NCI-H1417 (cell line): ENCODE measurements at regions not wholly inside any gene's neighbourhood (a gene's known extent, or its start where the extent isn't known, plus 50 kb on each side); places are given as distances from the start of the nearest gene placed in this dataset.
"Not testable (repeated sequence)": the region's sequence is repeated elsewhere in the genome, so short reads cannot be mapped to it uniquely, and the experiment has no call there.

Experiments
- DNase-seq, 3 experiments: peaks; one replicate each; lab custom pipeline; 2025; lab: John Stamatoyannopoulos, UW

DNA sequence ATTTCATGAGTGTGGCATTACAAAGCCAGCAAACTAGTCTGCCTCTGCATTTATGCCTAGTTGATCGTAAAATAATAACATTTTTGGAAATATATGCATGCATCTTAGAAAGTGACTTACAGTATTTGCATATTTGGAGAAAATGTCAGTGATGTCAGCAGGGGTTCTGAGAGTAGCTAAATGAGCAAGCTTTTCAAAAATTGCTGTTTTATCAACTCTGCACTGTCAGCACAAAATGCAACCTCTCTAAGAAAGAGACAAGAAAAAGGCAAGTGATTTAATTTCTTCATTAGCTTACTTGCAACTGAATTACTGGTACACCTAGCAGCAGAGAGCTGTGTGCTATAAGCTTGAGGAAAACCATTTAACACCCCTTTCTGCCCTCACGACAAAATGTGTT lies 632.5 kb upstream of the MMS22L start:
- DNase-seq: no peak

DNA sequence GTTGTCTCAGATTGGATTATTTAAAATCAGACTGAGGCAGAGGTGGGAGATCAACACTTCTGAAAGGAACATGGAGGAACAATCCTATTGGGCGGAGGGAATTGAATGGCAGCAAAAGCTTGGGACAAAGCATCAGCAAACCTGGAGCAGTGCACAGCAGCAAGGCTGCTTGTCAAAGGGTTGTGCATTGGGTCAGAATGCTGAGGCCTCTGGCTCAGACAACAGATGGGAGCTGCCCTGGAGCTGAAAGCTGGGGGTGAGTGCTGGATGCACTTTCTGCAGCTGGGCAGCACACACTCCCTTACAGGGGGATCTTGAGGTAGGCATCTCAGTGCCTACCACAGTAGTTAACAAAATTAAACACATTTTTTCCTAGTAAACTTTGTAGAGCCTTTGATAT lies 634.4 kb upstream of the MMS22L start:
- no peak for DNase-seq

DNA sequence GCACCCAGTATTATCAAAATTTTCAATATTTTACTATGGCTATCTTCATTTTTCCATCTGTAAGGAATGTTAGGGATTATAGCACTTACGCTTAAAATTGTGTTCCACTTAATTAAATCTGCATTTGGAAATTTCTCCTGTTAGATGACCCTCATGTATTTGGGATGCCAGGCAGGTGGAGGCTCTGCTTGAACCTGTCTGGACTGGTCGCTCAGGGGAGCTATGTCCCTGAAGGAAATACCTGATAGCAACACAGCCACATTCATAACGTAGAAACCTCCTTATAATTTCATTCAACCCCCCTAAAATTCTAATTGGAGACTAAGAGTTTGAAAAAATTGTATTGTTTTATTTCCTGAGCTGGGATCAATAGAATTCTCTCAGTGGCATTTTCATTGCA lies 636.0 kb upstream of the MMS22L start:
- no peak for DNase-seq

DNA sequence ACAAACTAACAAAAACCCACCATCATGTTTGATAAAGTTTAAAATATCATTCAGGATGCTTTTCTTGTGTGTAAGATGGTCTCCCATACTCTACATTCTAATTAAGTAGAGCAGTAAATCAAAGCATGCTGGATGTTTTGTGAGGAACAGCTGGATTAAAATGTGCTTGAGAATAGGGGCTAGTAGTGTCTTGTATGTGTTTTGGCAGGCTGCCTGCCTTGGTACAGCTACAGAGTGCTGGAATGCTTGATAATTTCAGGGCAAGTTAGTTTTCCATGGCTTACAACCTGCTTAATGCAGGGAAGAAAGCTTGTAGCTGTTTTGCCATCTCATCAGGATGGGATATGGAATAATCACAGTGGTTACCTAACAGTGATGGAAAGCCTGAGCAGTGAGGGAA lies 636.6 kb upstream of the MMS22L start:
- peak in 1 of 3 experiments; percentile 10 for DNase-seq

DNA sequence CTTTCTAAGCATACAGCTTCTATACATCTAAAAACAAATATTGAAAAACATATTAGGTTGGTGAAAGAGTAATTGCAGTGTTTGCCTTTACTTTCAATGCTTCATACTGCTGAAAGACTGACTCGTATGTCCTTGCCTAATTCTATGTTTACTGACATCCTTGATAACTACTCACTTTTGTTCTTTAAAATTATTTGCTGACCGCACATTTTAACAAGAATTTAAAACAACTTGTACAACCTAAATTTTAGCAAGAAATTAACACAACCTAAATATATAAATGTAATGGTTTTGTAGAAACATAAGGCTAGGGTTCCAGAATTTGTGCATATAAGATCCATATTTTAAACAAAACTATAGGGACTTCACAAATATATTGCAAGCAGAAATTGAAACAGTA lies 640.2 kb upstream of the MMS22L start:
- peak in 1 of 3 experiments; percentile 49 for DNase-seq

DNA sequence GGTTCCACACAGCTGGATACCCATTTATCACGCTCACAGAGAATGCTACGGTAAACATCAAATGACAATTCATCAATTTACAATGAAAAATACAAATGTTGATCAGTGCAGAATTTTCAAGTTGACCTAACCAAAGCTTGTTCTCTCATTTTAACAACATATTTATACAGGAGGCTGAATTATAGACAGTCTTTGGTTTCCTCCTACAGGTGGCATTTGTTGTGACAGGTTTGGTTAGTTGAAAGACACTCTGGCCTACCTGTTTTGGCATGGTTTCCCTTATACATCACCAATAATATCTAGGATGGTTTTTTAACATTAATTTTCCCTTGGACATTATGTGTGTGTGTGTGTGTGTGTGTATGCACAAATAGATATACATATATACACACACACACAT lies 642.5 kb upstream of the MMS22L start:
- peak in 2 of 3 experiments; percentile 66 to 82 for DNase-seq

DNA sequence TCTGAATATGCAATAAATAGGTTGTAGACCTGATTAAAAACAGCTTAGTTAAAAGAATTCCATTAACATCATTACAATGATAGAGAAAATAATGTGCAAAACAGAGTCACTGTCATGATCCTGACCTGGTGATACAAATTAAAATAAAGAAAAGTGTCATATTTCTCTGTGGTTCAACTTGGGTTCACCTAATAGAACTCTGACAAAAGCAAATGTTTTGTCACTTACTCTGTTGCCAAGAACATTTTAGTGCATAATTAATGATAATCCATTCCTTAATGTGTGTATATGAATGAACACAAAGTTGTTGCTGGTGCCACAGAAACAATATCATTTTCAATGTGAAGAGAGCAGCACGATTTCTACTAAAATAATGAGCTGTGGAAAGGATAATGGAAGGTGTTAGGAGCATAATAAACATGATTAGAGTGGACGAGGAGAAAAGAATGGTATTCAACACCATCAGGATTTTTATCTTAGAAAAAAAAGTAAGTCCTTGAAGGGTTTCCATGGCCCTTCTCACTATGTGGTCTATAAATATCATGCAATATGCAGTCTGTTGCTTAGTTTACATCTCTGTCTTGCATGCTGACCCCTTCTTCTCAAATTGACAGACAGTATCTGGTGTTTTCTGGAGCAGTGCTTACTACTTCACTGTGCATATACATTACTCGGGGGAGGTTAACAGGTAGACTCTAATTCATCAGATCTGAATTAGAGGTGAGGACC lies 656.6 kb upstream of the MMS22L start:
- DNase-seq: peak in 1 of 3 experiments; percentile 37

DNA sequence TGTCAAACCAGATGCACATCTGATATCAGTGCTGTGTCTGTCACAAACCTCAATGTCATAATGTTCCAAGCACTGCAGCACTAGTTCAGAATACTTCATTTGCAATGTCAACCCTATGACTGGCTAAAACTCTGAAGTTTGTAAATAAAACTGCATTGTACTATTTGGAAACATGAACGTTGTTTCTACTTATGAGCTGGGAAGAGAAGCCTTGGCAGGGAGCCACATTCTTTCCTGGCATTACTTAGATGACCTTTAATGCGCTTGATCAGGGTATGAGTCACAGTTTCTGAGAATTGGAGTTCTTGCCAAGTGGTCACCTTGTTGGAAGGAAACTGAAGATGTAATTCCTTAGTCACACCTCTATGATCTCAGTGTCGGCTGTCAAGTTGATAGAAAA lies 664.8 kb upstream of the MMS22L start:
- DNase-seq: peak in 1 of 3 experiments; percentile 29

DNA sequence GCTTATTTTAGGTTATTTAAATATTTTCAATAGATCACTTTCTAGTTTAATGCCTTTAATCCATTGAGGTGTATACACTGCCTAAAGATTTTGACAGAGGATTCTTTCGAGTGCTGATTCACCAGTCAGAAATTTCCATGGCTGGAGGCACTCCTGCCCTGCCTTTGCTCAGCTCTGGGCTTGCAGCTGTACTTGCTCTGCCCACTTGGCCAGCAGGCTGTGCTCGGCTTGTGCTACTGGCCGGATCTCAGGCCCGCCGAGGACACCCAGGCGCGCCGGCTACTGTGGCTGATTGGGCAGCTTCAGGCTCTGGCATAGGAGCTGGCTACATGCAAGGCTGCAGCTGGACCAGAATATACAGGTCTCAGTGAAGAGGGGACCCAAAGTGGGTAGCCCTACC lies 675.1 kb upstream of the MMS22L start:
- no peak for DNase-seq

DNA sequence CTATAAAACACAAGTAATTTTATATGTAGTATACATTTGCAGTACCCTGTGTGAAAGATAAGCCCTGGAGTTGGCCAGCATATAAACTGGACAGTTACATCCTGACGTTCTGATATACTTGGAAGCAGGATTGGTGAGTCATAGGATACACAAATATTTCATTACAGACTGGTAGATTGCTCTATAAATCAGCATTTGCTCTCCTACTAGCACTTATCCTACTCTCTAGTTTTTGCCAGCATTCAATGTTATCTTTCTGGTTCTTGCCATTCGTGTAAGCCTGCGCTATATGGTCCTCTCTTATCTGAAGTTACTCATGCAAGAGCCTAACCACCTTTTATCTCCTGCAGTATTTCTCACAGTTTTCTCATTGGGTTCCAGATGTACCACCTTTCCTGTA lies 680.2 kb upstream of the MMS22L start:
- no peak for DNase-seq

DNA sequence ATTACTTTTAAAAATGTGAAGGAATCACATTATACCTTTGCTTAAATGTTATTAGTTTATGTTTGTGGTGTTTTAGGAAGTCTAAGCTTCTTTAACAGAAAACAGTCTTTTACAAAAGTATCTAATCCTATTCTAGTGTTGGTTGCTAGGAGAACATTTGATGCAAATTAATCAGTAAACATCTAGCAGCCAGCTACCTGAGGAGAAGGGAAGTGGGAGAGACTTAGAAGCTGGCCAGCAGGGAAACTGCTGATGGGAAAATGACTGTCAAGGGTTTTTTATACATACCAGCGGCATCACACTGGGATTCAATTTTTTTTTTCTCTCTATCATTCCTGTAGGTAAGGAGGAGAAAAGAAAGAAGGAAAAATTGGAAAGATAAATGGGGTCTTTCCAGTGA lies 686.0 kb upstream of the MMS22L start:
- DNase-seq: peak in 1 of 3 experiments; percentile 6

DNA sequence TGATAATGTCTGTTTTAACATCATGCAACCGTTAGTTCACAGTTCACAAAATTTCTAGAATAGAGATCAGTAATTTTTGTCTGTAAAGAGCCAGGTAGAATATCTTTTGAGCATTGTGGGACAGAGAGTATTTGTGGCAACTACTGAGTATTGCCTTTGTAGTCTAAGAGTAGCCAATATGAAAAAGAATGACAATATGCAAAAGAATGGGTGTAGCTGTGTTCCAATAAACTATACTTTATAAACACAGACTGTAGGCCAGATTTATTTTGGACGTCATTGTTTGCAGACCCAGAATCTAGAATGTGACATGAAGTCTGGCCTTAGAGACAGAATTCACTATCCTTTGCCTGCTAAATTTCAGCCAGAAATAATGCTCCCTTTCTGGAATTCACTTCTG lies 694.1 kb upstream of the MMS22L start:
- no peak for DNase-seq

DNA sequence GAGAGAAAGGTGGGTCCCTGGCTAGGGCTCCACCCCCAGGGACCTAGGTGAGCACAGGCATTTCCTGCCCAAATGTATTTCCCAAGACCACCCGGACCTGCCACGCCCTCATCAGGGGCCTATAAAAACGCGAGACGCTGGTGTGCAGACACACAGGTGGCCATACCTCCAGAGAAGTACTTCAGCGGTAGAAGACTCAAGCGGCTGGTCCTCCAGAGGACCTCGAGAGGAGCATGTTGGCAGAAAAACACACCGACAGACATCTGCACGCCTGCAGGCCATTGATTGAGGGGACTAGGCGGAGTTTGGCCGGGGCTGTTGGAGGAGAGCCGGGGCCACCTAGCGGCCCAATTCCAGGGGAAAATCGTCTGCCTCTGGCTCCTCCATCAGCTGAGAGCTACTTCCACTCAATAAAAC lies 695.8 kb upstream of the MMS22L start:
- no peak for DNase-seq

DNA sequence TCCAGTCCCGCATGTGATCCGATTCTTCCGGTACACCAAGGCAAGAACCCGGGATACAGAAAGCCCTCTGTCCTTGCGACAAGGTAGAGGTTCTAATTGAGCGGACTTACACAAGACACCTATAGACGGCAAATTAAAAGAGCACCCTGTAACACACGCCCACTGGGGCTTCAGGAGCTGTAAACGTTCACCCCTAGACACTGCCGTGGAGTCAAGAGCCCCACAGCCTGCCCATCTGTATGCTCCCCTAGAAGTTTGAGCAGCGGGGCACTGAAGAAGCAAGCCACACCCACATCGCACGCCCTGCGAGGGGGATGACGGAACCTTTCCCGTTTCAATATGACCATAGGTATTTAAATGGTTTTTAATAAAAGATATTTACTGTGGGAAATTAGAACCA lies 696.3 kb upstream of the MMS22L start:
- DNase-seq: not testable (repeated sequence)

DNA sequence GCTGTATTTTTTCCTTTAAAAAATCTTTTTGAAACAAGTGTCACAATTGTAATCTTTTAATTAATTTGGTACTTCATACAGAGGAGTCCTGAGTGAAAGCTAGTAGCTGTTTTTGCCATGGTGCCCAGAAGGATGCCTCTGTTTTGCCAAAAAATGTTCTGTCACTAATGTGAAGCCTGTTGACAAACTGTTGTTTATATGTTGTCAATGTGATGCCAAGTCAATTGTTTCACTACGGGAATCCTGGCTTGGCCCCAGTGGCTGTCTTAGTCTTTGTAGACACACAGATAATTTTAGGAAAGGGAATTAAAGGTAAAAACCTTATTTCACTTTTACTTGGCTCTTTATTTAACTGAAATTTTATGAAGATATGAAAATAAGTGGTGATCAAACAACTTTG lies 706.4 kb upstream of the MMS22L start:
- no peak for DNase-seq

DNA sequence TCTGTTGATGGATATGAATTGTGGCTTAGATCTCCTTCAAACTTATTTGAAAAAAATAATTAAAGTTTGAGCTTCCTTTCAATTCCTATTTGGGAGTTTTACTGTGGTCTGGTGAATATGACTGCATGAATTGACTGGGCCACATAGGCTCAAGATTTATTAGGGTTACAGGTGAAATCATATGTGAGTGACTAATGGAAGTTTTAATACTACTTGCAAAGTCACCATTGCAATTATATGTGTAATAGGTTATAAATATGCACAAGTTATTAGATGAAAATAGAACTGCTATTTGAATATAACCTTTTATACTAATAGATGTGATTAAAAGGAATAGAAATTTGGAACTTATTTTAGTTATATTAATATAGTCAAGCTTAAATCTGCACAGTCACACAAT lies 712.1 kb upstream of the MMS22L start:
- DNase-seq: no peak

DNA sequence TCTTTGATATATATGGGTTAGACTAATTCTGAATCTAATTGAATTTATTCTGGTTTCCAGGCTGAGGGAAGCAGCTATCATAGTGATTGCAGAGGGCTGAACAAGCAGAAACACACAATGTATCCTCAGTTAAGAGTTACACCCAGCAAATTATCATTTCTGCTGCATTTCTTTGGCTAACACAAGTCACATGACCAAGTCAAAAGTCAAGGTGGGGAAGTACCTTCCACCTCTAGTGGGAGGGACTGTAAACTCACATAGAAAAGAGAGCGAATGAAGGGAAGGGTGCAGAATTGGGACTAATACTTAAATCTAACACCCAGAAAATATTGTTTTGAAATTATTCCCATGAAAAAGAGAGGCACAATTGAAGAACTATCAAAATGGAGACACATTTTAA lies 719.7 kb upstream of the MMS22L start:
- no peak for DNase-seq

DNA sequence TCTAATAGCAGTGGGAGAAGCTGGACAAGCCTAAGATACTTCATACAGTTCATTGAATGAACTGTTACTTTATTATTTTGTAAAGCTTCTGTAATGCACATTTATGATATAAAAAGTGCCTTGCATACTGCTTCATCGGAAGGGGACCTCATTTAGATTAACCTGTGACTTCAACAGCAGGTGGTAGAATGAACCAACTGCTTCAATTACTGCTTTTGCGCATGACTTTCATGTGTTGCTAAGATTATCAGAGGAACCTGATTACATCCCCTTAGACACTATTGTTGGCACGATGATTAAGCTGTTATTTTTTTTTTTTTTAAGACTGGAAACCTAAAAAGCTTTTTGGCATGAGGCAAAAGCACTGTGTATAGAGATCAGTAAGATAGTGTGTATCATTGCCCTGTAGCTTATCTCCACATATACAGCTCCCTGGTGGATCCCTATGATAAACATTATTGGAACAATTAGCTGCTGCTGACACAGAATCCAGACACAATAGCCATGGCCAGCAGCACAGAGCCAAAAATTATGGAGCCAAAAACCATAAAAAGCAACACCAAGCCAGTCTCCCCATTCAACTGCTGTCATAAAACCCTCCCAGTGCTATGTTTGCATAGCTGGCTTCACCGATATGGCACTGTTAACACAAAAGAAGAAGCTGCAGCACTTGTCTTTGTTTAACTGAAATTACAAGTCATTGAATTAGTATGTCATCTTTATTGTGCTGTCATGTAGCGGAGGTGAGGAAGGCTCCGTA lies 731.6 kb upstream of the MMS22L start:
- DNase-seq: peak; percentile 65 to 91 (median 79)

DNA sequence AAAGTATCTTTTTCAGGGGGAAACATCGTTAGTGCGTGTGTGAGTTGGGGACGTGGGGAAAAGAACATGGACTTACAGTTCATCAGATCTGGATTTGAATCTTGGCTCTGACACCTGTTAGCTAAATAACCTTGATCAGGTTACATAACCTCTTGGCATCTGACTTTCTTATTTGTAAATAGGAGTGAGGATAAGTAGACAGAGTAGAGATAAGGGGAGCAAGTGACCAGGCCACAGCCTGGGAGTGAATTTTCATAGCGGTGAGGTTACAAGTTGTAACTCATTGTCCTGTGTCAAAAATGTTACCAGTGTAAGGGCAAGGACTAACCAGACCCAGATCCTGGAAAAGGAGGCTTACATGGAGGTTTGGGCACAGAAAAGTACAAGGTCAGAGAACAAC lies 733.5 kb upstream of the MMS22L start:
- DNase-seq: no peak

DNA sequence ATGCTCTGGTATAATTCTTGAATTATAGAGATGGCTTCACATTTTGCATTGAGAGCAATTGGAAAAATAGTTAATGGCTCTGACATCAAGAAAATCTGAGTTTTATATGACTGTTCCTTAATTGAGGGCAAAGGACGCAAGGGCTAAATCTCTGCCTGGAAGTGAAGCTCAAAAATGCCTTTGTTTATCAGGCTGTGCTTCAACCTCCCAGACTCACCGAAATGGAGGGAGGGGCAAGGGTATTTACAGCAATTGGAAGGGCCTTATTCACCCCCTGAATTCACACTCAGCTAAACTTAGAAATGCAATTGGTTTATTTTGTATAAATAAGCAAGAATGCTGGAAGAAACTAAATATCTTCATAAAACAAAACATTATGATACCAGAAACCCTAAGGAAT lies 737.2 kb upstream of the MMS22L start:
- DNase-seq: no peak

DNA sequence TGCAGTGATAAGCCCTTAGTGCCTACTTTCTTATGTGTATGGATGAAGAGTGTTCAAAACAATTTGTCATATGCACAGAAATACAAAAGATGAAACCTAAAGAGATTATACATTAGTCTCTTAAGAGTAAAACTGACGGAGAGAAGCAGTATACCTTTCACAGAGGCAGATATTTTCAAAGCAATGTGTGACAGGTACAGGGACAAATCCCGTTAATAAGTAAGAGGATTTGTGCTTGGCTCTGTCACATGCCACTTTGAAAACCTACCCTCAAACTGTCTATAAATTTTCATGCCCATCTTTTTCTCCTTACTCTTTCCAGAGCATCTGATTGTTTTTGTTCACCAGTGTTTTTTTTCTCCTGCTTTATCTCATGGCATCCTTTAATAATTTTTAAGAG lies 741.3 kb upstream of the MMS22L start:
- no peak for DNase-seq

DNA sequence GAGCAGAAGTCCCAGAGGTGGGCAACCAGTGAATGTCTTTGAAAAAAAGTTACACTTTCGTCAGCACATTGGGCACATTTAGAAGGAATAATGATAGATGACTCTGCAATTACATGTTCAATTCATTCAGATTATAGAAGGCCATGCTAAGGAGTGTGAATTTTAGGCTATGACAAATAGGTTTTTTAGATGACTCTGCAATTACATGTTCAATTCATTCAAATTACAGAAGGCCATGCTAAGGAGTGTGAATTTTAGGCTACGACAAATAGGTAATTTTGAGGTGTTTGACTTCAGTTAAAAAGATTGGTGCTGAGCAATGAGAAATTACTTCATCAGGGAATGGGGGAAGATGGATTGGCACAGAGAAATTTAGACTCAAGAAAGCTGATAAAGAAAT lies 744.9 kb upstream of the MMS22L start:
- no peak for DNase-seq

DNA sequence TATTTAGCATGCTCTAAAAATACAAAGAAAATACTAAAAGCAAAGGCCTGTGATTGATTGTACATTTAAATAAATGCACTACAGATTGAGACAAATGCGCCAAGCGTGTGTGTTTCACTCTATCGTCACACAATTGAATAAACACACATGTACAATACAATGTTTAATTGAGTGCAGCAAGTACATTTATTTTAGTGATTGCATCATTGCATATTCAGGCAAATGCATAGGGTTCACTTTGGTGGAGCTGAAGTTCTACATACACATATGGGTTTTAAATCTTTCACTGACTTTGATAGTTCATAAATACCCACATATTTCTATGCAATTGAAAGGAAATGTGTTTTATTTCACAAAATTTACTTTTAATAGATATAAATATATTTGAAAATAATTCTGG lies 750.6 kb upstream of the MMS22L start:
- DNase-seq: no peak
